ENCODE measurements at regions not wholly inside any gene's neighbourhood (a gene's known extent, or its start where the extent isn't known, plus 50 kb on each side); places are given as distances from the start of the nearest gene placed in this dataset.
"Not testable (repeated sequence)": the region's sequence is repeated elsewhere in the genome, so short reads cannot be mapped to it uniquely, and the experiment has no call there.

- no peak for DNase-seq (ENCODE audit: low read depth in 3 of 3)
These were observed 409.6 kb upstream of the SLC35B3 start for GRCh38 chr6:8844968-8845367.

- DNase-seq (ENCODE audit: low read depth in 3 of 3), result no peak
These were observed 404.3 kb upstream of the SLC35B3 start for GRCh38 chr6:8839626-8840025.

DNA sequence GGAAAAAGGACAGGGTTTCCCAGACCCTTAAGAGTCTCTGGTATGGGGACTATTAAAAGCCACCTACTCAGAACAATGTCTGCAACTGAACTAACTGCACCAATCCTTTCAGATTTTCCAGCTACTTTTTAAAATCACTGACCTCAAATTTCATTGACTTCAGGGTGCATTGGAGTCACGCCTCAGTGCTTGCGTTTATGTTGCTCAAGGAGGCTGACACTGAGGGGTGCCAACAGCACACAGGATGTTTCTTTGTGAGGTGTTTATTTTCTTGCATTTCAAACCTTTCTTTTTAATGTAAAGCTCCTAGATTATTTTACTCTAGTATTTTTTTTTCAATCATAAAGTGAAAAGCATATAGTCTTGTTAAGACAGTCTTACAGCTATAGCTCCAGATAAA lies 402.0 kb upstream of the SLC35B3 start:
- no peak for DNase-seq (ENCODE audit: low read depth in 3 of 3)

- not testable (repeated sequence) for DNase-seq (ENCODE audit: low read depth in 3 of 3)
These were observed 397.4 kb upstream of the SLC35B3 start for GRCh38 chr6:8832695-8833094.

- DNase-seq (ENCODE audit: low read depth in 3 of 3), result no peak
These were observed 396.2 kb upstream of the SLC35B3 start for GRCh38 chr6:8831366-8832152.

- no peak for DNase-seq (ENCODE audit: low read depth in 3 of 3)
These were observed 395.4 kb upstream of the SLC35B3 start for GRCh38 chr6:8830794-8831193.

GRCh38 chr6:8829796-8830195 lies 394.5 kb upstream of the SLC35B3 start:
- DNase-seq (ENCODE audit: low read depth in 3 of 3), result no peak

GRCh38 chr6:8829296-8829695 lies 394.0 kb upstream of the SLC35B3 start:
- DNase-seq (ENCODE audit: low read depth in 3 of 3), result no peak

DNA sequence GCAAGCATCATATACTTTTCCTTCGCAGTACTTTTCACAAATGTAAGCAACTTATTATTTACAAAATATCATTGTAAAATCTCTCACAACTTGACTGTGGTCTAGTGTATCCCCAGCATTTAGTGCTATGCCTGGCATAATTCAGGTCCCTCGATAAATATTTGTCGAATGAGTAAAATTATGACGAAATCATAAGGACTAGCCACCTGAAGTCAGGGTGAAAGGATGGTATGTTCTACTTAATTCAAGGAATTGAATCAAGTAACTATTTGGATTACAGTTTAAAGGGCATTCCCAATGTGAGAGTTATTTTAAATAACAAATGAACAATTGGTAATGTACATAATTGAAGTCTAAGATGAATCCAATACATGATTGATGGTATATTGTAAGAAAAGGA lies 393.0 kb upstream of the SLC35B3 start:
- no peak for DNase-seq (ENCODE audit: low read depth in 3 of 3)

DNA sequence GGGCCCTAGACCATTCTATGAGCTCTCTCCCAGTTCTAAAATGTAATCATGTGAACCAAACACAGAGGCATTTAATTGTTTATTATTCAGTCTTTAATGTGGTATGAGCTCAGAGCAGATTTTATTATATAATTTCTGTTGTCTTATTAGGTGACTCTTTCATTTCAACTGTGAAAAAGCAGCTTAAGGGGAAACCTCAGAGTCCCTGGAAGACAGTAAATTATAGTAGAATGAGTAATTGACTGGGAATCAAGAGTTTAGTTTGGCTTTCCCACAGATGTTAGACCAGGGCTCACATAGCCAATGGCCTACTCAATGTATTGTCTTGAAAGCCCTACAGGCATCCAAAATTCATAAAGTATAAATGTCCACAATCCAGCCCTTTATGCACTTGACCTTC lies 390.4 kb upstream of the SLC35B3 start:
- DNase-seq (ENCODE audit: low read depth in 3 of 3), result no peak

GRCh38 chr6:8821981-8822381 lies 386.6 kb upstream of the SLC35B3 start:
- no peak for DNase-seq (ENCODE audit: low read depth in 3 of 3)

GRCh38 chr6:8820313-8820712 lies 385.0 kb upstream of the SLC35B3 start:
- DNase-seq (ENCODE audit: low read depth in 3 of 3), result no peak

DNA sequence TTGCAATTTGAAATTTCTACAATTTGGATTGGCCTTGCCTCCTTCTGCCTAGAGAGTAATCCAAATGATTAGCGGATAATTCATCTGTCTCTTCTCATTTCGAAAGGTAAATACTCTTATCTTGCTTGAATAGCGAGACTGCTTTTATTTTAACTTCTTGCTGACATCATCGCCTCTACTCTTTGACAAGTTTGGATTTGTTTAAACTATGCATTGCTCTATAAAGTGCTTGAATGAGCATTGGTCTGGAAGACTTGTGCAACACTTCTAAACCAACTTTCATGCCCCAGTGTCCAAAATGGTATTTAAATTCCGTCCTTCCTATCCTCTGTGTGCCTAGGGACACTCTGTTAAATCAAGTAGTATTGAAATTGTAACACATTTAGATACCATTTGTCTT lies 384.1 kb upstream of the SLC35B3 start:
- no peak for DNase-seq (ENCODE audit: low read depth in 3 of 3)

GRCh38 chr6:8814440-8815000 lies 379.2 kb upstream of the SLC35B3 start:
- DNase-seq (ENCODE audit: low read depth in 3 of 3), result no peak

DNA sequence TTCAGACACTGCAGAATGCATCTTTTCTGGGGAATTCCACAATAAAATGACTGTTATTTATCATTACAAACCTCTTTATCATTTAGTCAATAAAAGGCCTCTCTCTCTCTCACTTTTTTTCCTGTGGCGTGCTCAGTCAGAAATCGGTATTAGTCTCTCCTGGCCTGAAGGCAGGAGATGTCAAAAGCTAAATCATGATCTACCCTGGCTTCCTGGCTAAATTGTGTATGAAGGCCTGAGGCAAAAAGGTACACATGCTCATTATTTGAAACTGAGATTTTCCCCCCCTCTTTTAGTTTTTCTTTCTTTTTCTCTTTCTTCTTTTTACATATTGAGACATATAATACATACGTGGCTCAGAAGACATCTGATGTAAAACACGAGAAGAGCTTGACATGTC lies 375.0 kb upstream of the SLC35B3 start:
- DNase-seq (ENCODE audit: low read depth in 3 of 3), result no peak

GRCh38 chr6:8809662-8810061 lies 374.3 kb upstream of the SLC35B3 start:
- DNase-seq (ENCODE audit: low read depth in 3 of 3), result no peak

- no peak for DNase-seq (ENCODE audit: low read depth in 3 of 3)
These were observed 367.9 kb upstream of the SLC35B3 start for GRCh38 chr6:8803181-8803760.

DNA sequence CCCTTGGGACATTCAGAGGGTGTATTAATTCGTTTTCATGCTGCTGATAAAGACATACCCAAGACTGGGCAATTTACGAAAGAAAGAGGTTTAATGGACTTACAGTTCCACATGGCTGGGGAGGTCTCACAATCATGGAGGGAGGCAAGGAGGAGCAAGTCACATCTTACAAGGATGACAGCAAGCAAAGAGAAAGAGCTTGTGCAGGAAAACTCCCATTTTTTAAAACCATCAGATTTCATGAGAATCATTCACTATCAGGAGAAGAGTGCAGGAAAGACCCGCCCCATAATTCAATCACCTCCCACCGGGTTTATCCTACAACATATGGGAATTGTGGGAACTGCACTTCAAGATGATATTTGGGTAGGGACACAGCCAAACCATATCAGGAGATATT lies 367.1 kb upstream of the SLC35B3 start:
- not testable (repeated sequence) for DNase-seq (ENCODE audit: low read depth in 3 of 3)

GRCh38 chr6:8794420-8794819 lies 359.1 kb upstream of the SLC35B3 start:
- DNase-seq (ENCODE audit: low read depth in 3 of 3), result no peak

- DNase-seq (ENCODE audit: low read depth in 3 of 3), result no peak
These were observed 354.5 kb upstream of the SLC35B3 start for GRCh38 chr6:8789878-8790277.

DNA sequence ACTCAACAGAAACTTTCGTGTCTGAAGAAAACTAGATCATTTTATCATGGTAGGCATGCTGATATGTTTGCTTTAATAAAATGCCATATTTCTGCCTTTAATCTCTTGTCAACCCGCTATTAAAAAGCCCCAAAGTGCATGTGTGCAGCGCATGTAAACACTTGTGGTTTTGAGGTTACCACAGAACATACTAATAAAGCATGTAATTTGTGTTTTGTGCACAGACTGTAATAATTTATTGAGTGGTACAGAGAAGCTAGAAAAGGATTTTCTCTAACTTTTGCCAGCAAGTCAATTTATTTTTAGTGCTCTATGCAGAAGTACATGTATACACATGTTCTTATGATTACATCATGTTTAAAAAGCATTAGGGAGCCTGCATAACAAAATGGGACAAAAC lies 349.9 kb upstream of the SLC35B3 start:
- DNase-seq (ENCODE audit: low read depth in 3 of 3), result no peak

- DNase-seq (ENCODE audit: low read depth in 3 of 3), result no peak
These were observed 347.8 kb upstream of the SLC35B3 start for GRCh38 chr6:8783191-8783590.

- no peak for DNase-seq (ENCODE audit: low read depth in 3 of 3)
These were observed 345.3 kb upstream of the SLC35B3 start for GRCh38 chr6:8780653-8781052.
